NCI-H69 (cell line): ENCODE measurements at regions not wholly inside any gene's neighbourhood (a gene's known extent, or its start where the extent isn't known, plus 50 kb on each side); places are given as distances from the start of the nearest gene placed in this dataset.

Experiments used
- DNase-seq: peaks from one replicate; lab custom pipeline; 2025; lab: John Stamatoyannopoulos, UW

DNA sequence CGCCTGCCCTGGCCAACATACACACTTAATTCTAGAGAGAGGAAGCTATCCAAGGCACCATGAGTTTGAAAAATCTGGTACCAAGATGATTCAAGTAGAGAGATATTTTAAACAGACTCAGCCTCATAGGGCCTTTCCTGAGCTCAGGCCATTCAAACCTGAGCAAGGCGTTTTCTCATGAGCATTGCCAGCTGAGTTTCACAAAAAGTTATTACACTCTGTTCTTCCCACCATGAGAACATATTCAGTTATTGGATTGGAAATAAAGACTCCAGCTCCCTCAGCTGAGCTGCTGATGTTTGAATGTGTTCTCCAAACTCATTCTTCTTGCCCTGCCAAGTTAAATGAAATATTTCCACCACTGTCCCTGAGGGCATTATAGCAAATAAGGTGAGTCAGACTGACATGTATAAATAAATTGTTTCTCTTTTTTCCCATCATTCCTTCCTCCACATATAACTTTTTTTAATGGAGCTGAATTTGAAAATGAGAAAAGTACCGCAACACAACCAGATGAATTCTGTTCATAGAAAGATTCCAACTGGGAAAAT lies 429.6 kb downstream of the RAB28 start:
- DNase-seq, result no peak

GRCh38 chr4:13047591-13047990 lies 436.5 kb downstream of the RAB28 start:
- DNase-seq, result no peak

GRCh38 chr4:13036841-13037240 lies 447.3 kb downstream of the RAB28 start:
- DNase-seq, result no peak

DNA sequence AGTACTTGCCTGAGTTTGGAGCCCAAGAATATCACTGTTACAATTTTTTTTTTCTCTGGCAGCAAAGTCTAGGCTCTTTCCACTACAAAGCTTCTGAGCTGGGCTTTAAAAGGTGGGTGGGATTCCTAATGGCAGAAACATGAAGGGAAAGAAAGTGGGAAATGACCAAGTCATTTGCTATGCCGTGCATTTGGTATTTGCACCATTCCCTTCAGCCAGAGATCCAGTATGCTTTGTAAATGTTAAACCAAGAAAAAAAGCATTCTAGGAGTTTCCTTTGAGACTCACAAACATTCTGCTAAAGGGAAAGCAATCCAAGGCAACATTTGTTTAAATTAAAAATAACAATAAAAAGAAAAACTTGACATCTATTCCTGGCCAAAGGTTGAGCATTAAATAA lies 451.2 kb downstream of the RAB28 start:
- no peak for DNase-seq

DNA sequence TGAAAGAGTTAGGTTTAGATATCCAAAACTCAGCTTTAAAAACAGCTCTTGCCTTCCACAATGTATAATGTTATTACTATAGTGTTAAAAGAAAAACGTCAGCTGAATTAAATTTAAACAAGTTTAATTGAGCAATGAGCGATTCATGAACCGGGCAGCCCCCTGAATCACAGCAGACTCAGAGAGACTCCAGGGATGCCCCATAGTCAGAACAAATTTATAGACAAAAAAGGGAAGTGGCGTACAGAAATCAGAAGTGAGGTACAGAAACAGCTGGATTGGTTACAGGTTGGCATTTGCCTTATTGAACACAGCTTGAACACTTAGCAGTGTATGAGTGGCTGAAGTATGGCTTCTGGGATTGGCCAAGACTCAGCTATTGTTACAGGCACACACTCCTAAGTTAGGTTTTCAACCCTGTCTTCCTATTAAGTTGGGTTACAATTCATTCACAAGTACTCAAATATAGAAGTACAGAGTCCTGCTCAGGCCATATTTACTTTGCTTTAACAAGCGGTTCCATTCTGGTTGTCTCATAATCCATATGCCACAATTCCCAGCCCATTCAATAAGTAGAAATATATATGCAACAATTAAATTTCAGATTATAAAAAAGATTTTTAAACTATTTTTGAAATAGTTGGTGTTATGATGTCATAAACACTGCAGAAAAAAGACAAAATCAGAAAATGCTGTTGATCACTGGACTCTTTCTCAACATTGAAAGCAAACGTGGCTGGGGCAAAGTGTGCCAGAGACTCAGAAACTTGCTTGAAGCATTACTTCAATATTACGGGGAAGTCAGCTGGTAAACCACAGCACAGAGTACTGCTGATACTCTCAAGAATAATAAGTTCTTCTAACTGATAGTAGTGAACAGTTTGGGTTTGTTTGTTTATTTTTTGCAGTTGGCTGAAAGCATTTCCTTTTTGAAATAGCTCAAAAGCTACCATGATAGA lies 459.7 kb downstream of the RAB28 start:
- DNase-seq, result no peak

GRCh38 chr4:13007802-13008470 lies 476.2 kb downstream of the RAB28 start:
- DNase-seq, result peak; percentile 82

GRCh38 chr4:12993923-12994322 lies 490.2 kb downstream of the RAB28 start:
- DNase-seq, result peak; percentile 4

DNA sequence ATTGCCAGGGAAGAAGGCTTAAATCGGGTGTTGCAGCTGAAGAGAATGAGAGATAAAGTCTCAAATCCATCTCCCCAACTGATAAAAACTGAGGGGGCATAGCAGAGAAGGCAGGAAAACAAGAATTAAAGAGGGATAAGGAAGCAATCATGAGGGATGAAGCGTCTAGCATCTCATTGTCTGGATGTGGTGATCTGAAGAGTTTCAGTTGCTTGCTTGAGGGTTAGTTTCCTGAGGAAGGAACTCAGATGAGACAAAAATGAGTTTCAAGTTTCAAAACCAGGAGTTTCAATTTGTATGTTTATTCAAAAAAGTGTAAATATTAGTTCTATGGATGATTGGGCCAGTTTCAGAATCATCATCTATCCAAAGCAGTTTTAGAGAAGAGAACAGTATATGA lies 496.9 kb downstream of the RAB28 start:
- DNase-seq, result no peak

- no peak for DNase-seq
Measured at GRCh38 chr4:12979797-12980196, 504.3 kb downstream of the RAB28 start.

DNA sequence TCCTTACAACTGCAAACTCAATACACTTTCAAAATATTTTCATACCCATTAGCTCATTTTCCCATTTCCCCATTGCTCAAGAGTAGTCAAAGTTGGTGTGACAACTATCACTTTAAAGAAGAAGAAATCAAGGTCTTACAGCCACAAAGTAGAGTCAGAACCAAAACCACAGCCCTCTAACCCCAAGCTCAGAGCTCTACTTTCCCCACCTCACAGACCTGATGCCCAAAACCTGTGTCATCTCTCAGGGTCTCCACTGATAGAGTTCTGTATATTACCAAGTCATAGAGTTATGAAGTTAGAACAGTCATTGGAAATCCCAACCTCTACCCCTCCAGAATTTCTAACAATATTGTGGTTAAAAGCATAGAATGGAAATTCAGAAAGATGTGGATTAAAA lies 505.8 kb downstream of the RAB28 start:
- DNase-seq, result no peak

DNA sequence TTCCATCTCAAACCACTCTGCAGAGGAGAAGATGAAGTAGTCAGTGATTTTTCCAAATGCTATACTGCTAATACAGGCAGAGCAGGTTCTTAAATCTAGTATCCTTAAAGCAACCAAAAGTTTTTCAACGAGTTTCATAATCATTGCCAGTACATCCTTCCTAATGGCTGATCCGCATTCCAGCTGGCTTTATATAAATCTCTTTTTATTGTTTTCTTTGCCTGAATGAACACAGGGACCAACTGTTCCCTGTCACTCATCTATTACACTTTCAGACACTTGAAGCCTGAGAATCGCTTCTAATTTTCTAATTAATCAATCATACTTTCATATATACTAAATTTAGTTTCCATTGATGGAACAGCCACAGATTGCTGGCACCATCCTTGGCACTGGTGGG lies 508.6 kb downstream of the RAB28 start:
- DNase-seq, result no peak

DNA sequence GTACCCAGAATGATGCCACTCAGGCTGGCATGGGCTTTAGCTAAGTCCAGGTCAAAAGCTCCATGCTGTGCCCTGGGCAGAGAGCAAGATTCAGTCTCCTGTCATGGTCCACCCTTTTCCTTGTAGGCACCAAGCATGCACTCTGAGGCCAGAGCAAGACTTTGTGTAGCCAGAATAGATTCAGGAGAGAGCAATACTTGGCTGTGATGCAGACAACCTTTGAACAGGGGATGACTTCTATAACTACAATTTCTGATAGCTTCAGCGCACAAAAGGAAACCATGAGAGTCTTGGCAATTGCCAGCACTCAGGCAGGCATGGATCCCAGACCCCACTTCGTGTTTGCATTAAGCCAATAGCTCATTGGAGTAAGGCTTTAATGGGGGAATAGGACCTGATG lies 510.6 kb downstream of the RAB28 start:
- no peak for DNase-seq

GRCh38 chr4:12968345-12968744 lies 515.8 kb downstream of the RAB28 start:
- no peak for DNase-seq

- DNase-seq, result peak; percentile 3
Measured at GRCh38 chr4:12966726-12967125, 517.4 kb downstream of the RAB28 start.

GRCh38 chr4:12965334-12965733 lies 518.8 kb downstream of the RAB28 start:
- no peak for DNase-seq

DNA sequence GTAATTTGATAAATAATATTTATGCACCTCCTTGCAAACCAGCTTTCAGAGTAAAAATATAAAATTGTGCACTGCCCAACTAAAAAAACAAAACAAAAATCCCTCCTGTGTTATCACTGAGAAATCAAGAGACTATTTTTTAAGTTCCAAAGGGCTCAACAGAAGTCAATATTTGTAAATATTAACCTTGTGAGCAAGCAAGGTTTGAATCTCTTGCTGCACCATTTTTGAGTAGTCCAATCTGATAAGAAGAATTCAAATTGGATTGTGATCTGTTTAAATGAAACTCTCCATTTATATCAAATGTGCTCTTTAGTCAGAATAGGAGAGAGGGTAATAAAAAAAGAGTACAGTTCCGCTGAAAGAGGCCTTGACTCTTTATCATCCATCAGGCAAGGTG lies 520.2 kb downstream of the RAB28 start:
- no peak for DNase-seq

DNA sequence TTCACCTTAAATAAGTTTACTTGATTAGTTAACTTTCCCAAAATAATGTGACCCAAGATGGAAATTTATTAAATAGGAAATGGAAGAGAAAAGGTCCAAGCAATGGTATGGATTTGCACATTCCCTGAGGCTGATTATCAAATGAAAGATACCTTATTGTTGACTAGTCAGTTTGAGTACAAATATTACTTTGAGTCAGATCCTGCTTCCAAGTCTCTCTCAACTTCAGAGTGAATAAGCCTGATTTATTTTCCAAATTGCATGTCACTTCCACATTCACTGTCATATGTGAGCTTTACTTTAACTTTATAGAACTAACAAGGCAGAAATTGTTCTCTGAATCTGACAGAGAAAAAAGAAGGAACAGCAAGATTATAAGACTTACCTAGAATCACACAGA lies 520.8 kb downstream of the RAB28 start:
- DNase-seq, result no peak

GRCh38 chr4:12961713-12962112 lies 522.4 kb downstream of the RAB28 start:
- DNase-seq, result no peak

DNA sequence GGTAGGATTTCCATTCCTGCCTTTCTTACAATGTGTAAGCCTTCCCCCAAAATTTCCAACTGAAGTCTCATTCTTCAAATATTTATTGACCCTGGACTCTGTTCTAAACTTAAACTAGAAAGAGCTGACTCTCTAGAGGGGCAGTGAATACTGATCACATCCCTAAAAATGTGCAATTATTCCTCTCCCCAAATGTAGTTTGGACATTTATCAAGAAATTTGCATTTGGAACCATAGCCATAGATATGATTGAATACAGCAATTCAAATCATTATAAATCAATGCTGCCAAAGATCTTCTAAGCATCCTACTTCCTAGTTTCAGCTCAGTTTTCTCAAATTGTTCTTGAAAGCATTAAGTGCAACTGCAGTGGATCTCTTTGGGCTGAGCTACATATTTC lies 525.7 kb downstream of the RAB28 start:
- no peak for DNase-seq

DNA sequence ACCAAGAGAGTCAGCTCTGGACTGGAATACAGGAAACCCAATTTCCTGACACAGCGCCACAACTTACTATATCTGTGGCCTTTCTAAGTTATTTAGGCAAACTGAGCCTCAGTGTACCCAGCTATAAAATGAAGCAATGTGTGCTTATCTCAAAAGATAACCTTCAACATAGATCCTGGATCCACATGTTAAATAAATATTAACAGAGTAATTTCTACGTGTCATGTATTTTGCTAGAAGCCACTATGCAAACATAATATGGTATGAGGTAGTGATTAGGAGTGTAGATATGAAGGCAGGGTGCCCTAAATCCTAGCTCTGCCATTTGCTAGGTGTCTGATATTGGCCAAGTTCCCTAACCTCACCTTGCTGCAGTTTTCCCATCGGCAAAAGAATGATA lies 527.0 kb downstream of the RAB28 start:
- DNase-seq, result no peak

- no peak for DNase-seq
Measured at GRCh38 chr4:12956026-12956425, 528.1 kb downstream of the RAB28 start.

DNA sequence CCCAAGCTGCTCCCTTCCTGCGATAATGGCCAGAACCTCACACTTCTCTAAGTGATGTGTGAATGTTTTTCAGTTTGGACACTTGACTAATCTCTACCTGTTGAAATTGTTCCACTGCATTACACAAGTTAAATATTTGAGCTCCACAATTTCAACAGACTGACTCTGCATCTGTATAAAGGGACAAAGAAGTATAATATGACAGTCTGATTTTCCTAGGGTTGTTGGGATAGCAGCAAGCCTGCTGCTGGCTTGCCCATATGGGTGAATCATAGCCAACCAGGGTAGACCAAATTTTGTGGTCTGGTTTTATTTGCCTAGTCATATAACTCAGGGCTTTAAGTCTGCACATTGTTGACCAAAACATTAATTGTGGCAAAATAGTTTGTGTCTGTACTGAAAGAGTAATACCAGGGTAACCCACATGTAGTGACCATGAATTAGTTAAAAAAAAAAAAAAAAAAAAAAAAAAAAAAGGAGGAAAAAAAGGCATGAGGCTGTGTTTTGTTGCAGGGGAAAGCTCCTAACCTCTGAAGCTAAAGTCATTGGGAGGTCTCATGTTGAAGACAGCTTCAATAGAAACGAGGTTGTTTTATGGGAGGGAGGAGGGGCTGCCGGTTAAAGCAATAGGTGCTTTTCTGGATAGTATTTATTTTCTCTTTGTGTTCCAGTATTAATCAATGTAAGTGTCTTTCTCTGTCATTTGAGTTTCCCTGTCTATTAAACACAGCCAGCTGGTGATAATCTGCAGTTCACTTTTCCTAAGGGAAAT lies 534.2 kb downstream of the RAB28 start:
- DNase-seq, result peak; percentile 90
